Tibial artery (tissue), 4 donors: ENCODE measurements at regions not wholly inside any gene's neighbourhood (a gene's known extent, or its start where the extent isn't known, plus 50 kb on each side); places are given as distances from the start of the nearest gene placed in this dataset.
"Not testable (repeated sequence)": the region's sequence is repeated elsewhere in the genome, so short reads cannot be mapped to it uniquely, and the experiment has no call there.

ENCODE experiments used
- DNase-seq, 2 donors: peaks; one replicate each; pipeline ENCODE4 v3.0.0-alpha.2; 2019
- H3K27ac ChIP-seq, 2 donors: fragments of 200-600 bp; sonication (generic) in 1 of 2; 1 replicate in 1 of 2; 2 replicates in 1 of 2; pipeline ENCODE4 v1.5.1; 2018 to 2019; ENCODE audit warnings: mild to moderate bottlenecking in 1 of 2
- H3K27me3 ChIP-seq, 2 donors: fragments of 200-600 bp; sonication (generic) in 1 of 2; one replicate each; pipeline versions ENCODE4 v1.5.1 to v1.6.0; 2016 to 2019
- H3K36me3 ChIP-seq, 3 donors: fragments of 200-600 bp; sonication (generic) in 2 of 3; one replicate each; pipeline ENCODE4 v1.5.1; 2016 to 2019; ENCODE audit warnings: mild to moderate bottlenecking in 2 of 3
- H3K4me1 ChIP-seq, 4 donors: fragments of 200-600 bp; sonication (generic) in 2 of 4; 1 replicate in 3 of 4; 2 replicates in 1 of 4; pipeline ENCODE4 v1.5.1; 2016 to 2019
- H3K4me3 ChIP-seq, 2 donors: fragments of 200-600 bp; sonication (generic) in 1 of 2; 1 replicate in 1 of 2; 2 replicates in 1 of 2; pipeline ENCODE4 v1.5.1; 2018 to 2019; ENCODE audit warnings: mild to moderate bottlenecking in 2 of 2
- H3K9me3 ChIP-seq, 3 donors: fragments of 200-600 bp; sonication (generic) in 1 of 3; one replicate each; pipeline ENCODE4 v1.5.1; 2016 to 2019
- intact Hi-C: fragments of 100-400 bp; cut with DNase I; formaldehyde crosslinking; loops from one replicate; pipeline ENCODE4 v1.15.0; 2023; ENCODE audit warnings: low total_unique reads
- TF ChIP-seq, protein P1 (sequence below), 2 experiments: fragments of 200-600 bp in 1 of 2; fragments of 450-650 bp in 1 of 2; IDR thresholded peaks; one replicate each; pipeline ENCODE4 v1.5.1; 2017 to 2019; ENCODE audit warnings: antibody characterized with exemption in 2 of 2, mild to moderate bottlenecking in 1 of 2, moderate library complexity in 1 of 2

DNA sequence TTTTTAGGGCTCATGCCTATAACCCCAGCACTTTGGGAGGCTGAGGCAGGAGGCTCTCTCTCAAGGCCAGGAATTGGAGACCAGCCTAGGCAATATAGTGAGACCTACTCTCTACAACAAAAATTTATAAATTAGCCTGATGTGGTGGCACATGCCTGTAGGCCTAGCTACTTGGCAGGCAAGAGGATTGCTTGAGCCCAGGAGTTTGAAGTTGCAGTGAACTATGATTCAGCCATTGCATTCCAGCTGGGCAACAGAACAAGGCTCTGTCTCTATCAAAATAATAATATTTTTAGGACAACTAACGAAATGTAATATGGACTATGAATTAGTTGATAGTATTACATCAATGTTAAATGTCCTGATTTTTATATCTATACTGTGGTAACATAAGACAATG lies 68.8 kb upstream of the ARID1A start:
- peak overlapping the region; percentile 64 to 71 for H3K27ac ChIP-seq
- intact Hi-C loops = no loop called here
- peaks cover 0 to 12% (median under 1%) of the 10 kb centered on the region in 4 donors for H3K4me1 ChIP-seq

DNA sequence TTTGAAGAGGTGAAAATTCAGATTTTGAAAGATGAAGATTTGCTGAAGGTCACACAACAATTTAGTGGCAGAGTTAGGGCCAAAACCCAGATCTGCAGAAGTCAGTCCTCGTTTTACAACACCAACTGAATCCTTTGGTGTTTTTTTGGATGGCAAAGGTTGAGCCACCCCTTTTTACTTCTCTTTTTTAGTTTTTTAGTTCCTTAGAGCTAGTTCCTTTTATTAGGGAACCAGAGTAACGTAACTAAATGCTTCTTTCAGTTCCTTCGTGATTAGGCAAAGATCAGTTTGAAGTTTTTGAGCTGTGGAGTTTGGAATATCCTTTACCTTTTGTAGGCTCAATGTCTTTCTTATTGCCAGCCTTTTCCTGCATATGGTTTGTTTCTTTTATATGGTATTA lies 67.9 kb upstream of the ARID1A start:
- Histone ChIP-seq H3K4me1 (peaks cover 0 to 10% (median 0%) of the 10 kb centered on the region in 4 donors), H3K4me3 (no peak overlapping the region), H3K27me3 (no peaks in the 10 kb centered on the region), H3K27ac (peak overlapping the region; percentile 64 to 71), H3K9me3 (no peaks in the 10 kb centered on the region), H3K36me3 (no peaks in the 10 kb centered on the region)
- intact Hi-C loops = no loop called here
- TF ChIP-seq, protein P1, sequence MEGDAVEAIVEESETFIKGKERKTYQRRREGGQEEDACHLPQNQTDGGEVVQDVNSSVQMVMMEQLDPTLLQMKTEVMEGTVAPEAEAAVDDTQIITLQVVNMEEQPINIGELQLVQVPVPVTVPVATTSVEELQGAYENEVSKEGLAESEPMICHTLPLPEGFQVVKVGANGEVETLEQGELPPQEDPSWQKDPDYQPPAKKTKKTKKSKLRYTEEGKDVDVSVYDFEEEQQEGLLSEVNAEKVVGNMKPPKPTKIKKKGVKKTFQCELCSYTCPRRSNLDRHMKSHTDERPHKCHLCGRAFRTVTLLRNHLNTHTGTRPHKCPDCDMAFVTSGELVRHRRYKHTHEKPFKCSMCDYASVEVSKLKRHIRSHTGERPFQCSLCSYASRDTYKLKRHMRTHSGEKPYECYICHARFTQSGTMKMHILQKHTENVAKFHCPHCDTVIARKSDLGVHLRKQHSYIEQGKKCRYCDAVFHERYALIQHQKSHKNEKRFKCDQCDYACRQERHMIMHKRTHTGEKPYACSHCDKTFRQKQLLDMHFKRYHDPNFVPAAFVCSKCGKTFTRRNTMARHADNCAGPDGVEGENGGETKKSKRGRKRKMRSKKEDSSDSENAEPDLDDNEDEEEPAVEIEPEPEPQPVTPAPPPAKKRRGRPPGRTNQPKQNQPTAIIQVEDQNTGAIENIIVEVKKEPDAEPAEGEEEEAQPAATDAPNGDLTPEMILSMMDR (IDR thresholded peaks at IDR 0.05) = no peak
- no peak for DNase-seq

More for the DNA sequence above, 68.8 kb upstream of the ARID1A start:
- peak in 1 of 2 donors; percentile 52 for DNase-seq
- TF ChIP-seq, protein P1 (IDR thresholded peaks at IDR 0.05) = no peak
- no peaks in the 10 kb centered on the region for H3K27me3 ChIP-seq
- no peaks in the 10 kb centered on the region for H3K36me3 ChIP-seq
- H3K9me3 ChIP-seq = no peaks in the 10 kb centered on the region
- H3K4me3 ChIP-seq = no peak overlapping the region

DNA sequence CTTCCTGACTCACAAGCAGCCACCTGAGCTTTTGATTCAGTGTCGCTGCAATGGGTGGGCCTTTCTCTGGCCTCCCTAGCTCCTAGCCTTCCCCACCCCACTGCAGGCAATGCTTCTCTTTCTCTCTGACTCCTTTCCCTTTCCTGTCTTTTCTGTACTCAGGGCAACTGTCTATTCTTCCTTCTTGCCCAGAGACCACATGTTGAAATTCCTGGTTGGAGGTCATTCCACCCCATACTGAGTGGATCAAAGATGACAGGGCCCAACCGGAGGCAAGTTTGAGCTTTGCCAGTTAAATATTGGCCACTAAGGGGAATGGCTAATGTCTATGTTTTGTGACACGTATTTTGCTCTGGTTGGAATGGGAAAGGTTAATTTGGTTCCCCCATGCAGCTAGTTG lies 65.2 kb upstream of the ARID1A start:
- no peak overlapping the region for H3K27ac ChIP-seq
- intact Hi-C loops = no loop called here
- TF ChIP-seq, protein P1 (IDR thresholded peaks at IDR 0.05) = no peak
- H3K27me3 ChIP-seq = no peaks in the 10 kb centered on the region
- no peak for DNase-seq
- peaks cover 0 to 10% (median 0%) of the 10 kb centered on the region in 4 donors for H3K4me1 ChIP-seq
- H3K36me3 ChIP-seq = no peaks in the 10 kb centered on the region
- H3K9me3 ChIP-seq = no peaks in the 10 kb centered on the region
- no peak overlapping the region for H3K4me3 ChIP-seq

DNA sequence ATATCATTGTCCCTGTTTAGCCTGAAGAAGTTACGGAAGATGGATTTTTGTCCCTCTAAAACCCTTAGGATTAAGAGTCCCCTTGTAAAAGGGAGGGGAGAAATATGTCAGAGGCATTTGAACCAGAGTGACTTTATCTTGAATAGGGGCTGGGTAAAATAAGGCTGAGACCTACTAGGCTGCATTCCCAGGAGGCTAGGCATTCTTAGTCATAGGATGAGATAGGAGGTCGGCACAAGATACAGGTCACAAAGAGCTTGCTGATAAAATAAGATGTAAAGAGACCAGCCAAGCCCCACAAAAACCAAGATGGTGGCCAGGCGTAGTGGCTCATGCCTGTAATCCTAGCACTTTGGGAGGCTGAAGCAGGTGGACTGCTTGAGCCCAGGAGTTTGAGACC lies 60.0 kb upstream of the ARID1A start:
- H3K4me1 ChIP-seq, DNase-seq, H3K27ac ChIP-seq, H3K9me3 ChIP-seq, intact Hi-C loops, H3K36me3 ChIP-seq, H3K4me3 ChIP-seq, H3K27me3 ChIP-seq: not testable (repeated sequence)

DNA sequence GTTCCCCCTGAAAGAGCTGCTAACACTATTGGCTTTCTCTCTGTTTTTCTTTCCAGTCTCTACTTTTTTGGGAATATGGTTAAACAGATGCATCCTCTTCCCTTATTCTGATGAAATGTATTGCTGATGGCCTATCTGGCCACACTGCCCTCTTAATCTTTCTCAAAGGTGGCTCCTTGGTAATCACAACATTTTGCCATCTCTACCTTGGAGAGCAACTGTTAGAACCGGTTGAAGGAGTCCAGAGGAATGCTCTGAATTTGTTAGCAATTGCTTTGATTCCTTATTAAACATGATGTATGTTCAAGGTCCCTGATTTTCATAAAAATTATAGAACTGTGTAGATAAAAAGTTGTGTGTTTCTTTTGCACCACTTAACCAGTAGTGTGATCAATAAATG lies 50.1 kb upstream of the ARID1A start:
- no peak for DNase-seq
- Histone ChIP-seq H3K4me3 (no peak overlapping the region), H3K27me3 (no peaks in the 10 kb centered on the region), H3K9me3 (no peaks in the 10 kb centered on the region), H3K27ac (no peak overlapping the region), H3K4me1 (no peaks in the 10 kb centered on the region), H3K36me3 (no peaks in the 10 kb centered on the region)
- TF ChIP-seq, protein P1 (IDR thresholded peaks at IDR 0.05) = no peak
- intact Hi-C loops = no loop called here
